Endothelial cell (in vitro differentiated cells): ENCODE measurements at regions not wholly inside any gene's neighbourhood (a gene's known extent, or its start where the extent isn't known, plus 50 kb on each side); places are given as distances from the start of the nearest gene placed in this dataset.
"Not testable (repeated sequence)": the region's sequence is repeated elsewhere in the genome, so short reads cannot be mapped to it uniquely, and the experiment has no call there.

Source experiments
- DNase-seq: peaks from one replicate; pipeline ENCODE4 v3.0.0; 2021; ENCODE audit warnings: low spot score
- H3K27ac Mint-ChIP-seq: one replicate; pipeline ENCODE4 v1.8.0; 2021; ENCODE audit warnings: mixed read lengths, inconsistent platforms; ENCODE audit not compliant: unreplicated experiment
- H3K27me3 Mint-ChIP-seq: one replicate; pipeline ENCODE4 v1.8.0; 2021; ENCODE audit warnings: mild to moderate bottlenecking, moderate library complexity, mixed read lengths, inconsistent platforms; ENCODE audit not compliant: unreplicated experiment
- H3K36me3 Mint-ChIP-seq: one replicate; pipeline ENCODE4 v1.8.0; 2021; ENCODE audit warnings: mild to moderate bottlenecking, low read depth, mixed read lengths, inconsistent platforms; ENCODE audit not compliant: unreplicated experiment
- H3K4me1 Mint-ChIP-seq: one replicate; pipeline ENCODE4 v1.8.0; 2021; ENCODE audit warnings: mild to moderate bottlenecking, mixed read lengths, inconsistent platforms; ENCODE audit not compliant: unreplicated experiment
- H3K4me3 Mint-ChIP-seq: one replicate; pipeline ENCODE4 v1.8.0; 2021; ENCODE audit warnings: mild to moderate bottlenecking, mixed read lengths, inconsistent platforms; ENCODE audit not compliant: unreplicated experiment
- H3K9me3 Mint-ChIP-seq: one replicate; pipeline ENCODE4 v1.8.0; 2021; ENCODE audit warnings: mixed read lengths, inconsistent platforms; ENCODE audit not compliant: unreplicated experiment
- TF ChIP-seq, protein P1 (sequence below): fragments of 200-600 bp; sonication (generic); IDR thresholded peaks from one replicate; pipeline ENCODE4 v1.5.0; 2021; ENCODE audit warnings: antibody characterized with exemption; ENCODE audit not compliant: unreplicated experiment

DNA sequence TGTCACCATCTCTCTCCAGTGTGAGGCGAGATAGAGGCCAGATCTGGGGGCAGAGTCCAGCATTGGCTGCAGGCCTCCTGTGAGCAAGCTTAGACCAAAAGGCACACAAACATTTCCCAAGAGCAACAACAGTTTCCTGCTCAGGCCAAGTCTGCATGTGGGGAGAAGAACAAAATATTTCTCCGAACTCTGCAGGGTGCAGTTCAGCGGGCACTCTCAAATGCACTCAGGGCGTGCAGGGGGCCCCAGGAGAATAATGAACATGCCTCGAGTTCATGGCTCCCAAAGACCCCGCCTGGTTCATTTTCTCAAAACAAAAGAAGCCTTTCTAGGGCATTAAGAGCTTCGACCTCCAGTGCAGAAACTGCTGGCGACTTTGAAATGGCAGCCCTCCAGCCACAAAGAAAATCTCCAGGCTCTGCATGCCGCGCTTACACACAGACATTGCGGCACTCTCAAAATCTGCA, 57.8 kb upstream of the HELT start:
- Mint-ChIP-seq H3K9me3 (peaks cover 4% of the 10 kb centered on the region), H3K27ac (no peak overlapping the region), H3K27me3 (peaks cover 7% of the 10 kb centered on the region), H3K36me3 (peaks cover 8% of the 10 kb centered on the region), H3K4me1 (peaks cover 3% of the 10 kb centered on the region), H3K4me3 (no peak overlapping the region)
- TF ChIP-seq, protein P1, sequence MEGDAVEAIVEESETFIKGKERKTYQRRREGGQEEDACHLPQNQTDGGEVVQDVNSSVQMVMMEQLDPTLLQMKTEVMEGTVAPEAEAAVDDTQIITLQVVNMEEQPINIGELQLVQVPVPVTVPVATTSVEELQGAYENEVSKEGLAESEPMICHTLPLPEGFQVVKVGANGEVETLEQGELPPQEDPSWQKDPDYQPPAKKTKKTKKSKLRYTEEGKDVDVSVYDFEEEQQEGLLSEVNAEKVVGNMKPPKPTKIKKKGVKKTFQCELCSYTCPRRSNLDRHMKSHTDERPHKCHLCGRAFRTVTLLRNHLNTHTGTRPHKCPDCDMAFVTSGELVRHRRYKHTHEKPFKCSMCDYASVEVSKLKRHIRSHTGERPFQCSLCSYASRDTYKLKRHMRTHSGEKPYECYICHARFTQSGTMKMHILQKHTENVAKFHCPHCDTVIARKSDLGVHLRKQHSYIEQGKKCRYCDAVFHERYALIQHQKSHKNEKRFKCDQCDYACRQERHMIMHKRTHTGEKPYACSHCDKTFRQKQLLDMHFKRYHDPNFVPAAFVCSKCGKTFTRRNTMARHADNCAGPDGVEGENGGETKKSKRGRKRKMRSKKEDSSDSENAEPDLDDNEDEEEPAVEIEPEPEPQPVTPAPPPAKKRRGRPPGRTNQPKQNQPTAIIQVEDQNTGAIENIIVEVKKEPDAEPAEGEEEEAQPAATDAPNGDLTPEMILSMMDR = no peak
- no peak for DNase-seq

DNA sequence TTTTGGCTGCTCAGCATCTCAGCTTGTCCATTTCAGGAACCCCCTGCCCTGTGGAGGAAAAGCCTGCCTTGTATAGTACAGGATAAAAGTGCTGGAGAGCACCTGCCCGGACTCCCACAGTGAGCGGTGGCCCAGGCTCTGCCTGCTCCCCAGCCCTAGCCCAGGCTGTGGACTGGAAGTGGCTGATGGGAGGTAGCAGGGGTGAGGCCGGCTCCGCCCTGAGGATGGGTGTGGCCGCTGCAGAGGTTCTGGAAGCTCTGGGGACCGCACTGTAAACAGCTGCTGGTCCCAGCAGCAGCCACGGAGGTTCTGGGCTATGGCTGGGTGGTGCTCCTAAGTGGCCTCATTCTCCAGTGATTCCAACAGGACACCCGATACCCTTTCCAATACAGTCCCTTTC, 56.6 kb upstream of the HELT start:
- Mint-ChIP-seq H3K36me3 (peaks cover 9% of the 10 kb centered on the region), H3K27me3 (peaks cover 9% of the 10 kb centered on the region), H3K27ac (no peak overlapping the region), H3K4me3 (no peak overlapping the region), H3K4me1 (peaks cover 3% of the 10 kb centered on the region), H3K9me3 (peaks cover 4% of the 10 kb centered on the region)
- DNase-seq = no peak
- TF ChIP-seq, protein P1 = no peak

DNA sequence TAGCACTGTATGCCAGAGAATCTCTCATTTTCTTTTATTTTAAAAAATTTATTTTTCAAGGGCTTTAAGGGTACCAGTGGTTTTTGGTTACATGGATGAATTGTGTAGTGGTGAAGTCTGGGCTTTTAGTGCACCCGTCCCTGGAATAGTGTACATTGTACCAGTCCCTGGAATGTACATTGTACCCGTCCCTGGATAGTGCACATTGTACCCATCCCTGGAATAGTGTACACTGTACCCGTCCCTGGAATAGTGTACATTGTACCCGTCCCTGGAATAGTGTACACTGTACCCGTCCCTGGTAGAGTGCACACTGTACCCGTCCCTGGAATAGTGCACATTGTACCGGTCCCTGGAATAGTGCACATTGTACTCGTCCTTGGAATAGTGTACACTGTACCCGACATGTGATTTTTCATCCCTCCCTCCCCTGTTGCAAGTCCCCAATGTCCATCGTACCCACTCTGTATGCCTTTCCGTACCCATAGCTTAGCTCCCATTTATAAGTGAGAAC, 56.1 kb upstream of the HELT start:
- Mint-ChIP-seq H3K9me3 (peaks cover 4% of the 10 kb centered on the region), H3K27me3 (peaks cover 9% of the 10 kb centered on the region), H3K27ac (no peak overlapping the region), H3K4me1 (peaks cover 3% of the 10 kb centered on the region), H3K4me3 (no peak overlapping the region), H3K36me3 (peaks cover 9% of the 10 kb centered on the region)
- no peak for DNase-seq
- TF ChIP-seq, protein P1 = no peak

DNA sequence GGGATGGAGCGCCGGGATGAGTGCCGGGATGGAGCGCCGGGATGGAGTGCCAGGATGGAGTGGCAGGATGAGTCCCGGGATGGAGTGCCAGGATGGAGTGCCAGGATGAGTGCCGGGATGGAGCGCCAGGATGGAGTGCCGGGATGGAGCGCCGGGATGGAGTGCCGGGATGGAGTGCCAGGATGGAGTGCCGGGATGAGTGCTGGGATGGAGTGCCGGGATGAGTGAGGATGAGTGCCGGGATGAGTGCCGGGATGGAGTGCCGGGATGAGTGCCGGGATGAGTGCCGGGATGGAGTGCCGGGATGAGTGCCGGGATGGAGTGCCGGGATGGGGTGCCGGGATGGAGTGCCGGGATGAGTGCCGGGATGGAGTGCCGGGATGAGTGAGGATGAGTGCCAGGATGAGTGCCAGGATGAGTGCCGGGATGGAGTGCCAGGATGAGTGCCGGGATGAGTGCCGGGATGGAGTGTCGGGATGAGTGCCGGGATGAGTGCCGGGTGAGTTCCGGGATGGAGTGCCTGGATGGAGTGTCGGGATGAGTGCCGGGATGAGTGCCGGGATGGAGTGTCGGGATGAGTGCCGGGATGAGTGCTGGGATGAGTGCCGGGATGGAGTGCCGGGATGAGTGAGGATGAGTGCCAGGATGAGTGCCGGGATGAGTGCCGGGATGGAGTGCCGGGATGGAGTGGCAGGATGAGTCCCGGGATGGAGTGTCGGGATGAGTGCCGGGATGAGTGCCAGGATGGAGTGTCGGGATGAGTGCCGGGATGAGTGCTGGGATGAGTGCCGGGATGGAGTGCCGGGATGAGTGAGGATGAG, 52.9 kb upstream of the HELT start:
- not testable (repeated sequence) for H3K9me3 Mint-ChIP-seq, H3K4me3 Mint-ChIP-seq, H3K4me1 Mint-ChIP-seq, DNase-seq, H3K27ac Mint-ChIP-seq
- Mint-ChIP-seq H3K27me3 (peaks cover 13% of the 10 kb centered on the region), H3K36me3 (peaks cover 13% of the 10 kb centered on the region)

DNA sequence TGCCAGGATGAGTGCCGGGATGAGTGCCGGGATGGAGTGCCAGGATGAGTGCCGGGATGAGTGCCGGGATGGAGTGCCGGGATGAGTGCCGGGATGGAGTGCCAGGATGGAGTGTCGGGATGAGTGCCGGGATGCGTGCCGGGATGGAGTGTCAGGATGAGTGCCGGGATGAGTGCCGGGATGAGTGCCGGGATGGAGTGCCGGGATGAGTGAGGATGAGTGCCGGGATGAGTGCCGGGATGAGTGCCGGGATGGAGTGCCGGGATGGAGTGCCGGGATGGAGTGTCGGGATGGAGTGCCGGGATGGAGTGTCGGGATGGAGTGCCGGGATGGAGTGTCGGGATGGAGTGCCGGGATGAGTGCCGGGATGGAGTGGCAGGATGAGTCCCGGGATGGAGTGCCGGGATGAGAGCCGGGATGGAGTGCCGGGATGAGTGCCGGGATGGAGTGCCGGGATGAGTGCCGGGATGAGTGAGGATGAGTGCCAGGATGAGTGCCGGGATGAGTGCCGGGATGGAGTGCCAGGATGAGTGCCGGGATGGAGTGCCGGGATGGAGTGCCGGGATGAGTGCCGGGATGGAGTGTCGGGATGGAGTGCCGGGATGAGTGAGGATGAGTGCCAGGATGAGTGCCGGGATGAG, 52.1 kb upstream of the HELT start:
- H3K9me3 Mint-ChIP-seq, H3K27ac Mint-ChIP-seq, H3K4me1 Mint-ChIP-seq, DNase-seq, H3K4me3 Mint-ChIP-seq: not testable (repeated sequence)
- peaks cover 13% of the 10 kb centered on the region for H3K36me3 Mint-ChIP-seq
- peaks cover 14% of the 10 kb centered on the region for H3K27me3 Mint-ChIP-seq

DNA sequence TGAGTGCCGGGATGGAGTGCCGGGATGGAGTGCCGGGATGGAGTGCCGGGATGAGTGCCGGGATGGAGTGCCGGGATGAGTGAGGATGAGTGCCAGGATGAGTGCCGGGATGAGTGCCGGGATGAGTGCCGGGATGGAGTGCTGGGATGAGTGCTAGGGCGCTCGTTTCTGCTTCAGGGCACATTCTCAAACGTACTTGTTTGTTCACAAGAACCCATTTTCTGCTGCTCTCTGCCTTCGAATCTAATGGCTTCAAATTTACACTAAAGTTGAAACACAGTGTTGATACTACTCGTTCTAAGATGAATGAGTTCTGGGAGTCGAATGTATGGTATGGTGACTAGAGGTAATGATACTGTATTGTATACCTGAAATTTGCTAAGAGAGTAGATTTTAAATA, 50.6 kb upstream of the HELT start:
- Mint-ChIP-seq H3K36me3 (peaks cover 17% of the 10 kb centered on the region), H3K27me3 (peaks cover 15% of the 10 kb centered on the region)
- not testable (repeated sequence) for DNase-seq, H3K27ac Mint-ChIP-seq, H3K9me3 Mint-ChIP-seq, H3K4me3 Mint-ChIP-seq, H3K4me1 Mint-ChIP-seq
